ENCODE measurements at regions not wholly inside any gene's neighbourhood (a gene's known extent, or its start where the extent isn't known, plus 50 kb on each side); places are given as distances from the start of the nearest gene placed in this dataset.

DNA sequence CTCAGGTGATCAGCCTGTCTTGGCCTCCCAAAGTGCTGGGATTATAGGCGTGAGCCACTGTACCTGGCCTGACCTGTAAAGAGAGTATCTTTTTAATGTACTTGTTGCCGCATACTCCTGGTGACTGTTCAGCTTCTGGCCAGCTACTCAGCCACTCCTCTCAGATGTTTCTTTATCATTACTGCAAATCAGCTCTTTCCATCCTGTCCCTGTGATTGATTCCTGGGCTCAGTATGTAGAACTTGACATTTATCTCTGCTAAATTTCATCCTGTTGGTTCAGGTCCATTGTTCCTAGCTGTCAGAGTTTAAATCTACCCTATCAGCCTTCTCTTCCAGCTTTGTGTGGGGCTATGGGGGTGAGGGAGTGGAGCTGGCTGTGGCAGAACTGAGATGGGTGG, 211.5 kb upstream of the ASIC2 start:
- Histone ChIP-seq H3K27me3 (ENCODE audit: control insufficient read depth, insufficient read depth, low read length) (no peaks in the 10 kb centered on the region), H3K4me3 (ENCODE audit: low read depth, low read length) (no peak overlapping the region), H3K9me3 (ENCODE audit: control insufficient read depth, insufficient read depth, low read length) (0 out of 2 replicates have a peak, but pooled peaks cover 3% of the 10 kb centered on the region), H3K27ac (ENCODE audit: low read depth, low read length) (no peak overlapping the region)
- POLR2A ChIA-PET = no interaction called here
- DNase-seq (ENCODE audit: low read depth, low spot score) = no peak
- CTCF ChIA-PET = no interaction called here
- no peak for TF ChIP-seq CTCF (IDR thresholded peaks at IDR 0.05; ENCODE audit: low read depth, low read length)

- Histone ChIP-seq H3K27me3 (ENCODE audit: control insufficient read depth, insufficient read depth, low read length) (no peaks in the 10 kb centered on the region), H3K27ac (ENCODE audit: low read depth, low read length) (no peak overlapping the region), H3K9me3 (ENCODE audit: control insufficient read depth, insufficient read depth, low read length) (peaks cover 3% of the 10 kb centered on the region; the same call in 1 of the 2 replicates), H3K4me3 (ENCODE audit: low read depth, low read length) (no peak overlapping the region)
- CTCF ChIA-PET = no interaction called here
- no peak for DNase-seq (ENCODE audit: low read depth, low spot score)
- POLR2A ChIA-PET = no interaction called here
- TF ChIP-seq CTCF (IDR thresholded peaks at IDR 0.05; ENCODE audit: low read depth, low read length) = no peak
Measured at GRCh38 chr17:33506889-33507650, 214.0 kb upstream of the ASIC2 start.

DNA sequence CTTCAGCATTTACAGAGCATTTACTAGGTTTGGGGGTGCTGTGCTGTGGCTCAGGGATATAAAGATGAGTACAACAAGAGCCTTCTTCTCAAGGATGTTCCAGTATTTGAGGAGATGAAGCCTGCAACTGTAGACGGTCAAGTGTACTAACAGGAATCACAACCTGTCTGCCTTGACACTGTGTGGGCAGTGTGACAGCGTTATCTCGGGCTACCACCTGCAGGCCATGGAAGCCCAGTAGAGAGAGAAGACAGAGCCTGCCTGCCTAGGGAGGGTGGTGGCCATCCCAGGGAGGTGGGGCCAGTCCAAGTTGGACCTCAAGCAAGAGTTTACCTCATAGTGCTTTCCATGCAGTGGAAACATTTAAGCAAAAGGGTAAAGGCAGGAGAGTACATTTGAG, 215.1 kb upstream of the ASIC2 start:
- POLR2A ChIA-PET = no interaction called here
- H3K4me3 ChIP-seq (ENCODE audit: low read depth, low read length) = no peak overlapping the region
- no peaks in the 10 kb centered on the region for H3K27me3 ChIP-seq (ENCODE audit: control insufficient read depth, insufficient read depth, low read length)
- no peak for TF ChIP-seq CTCF (IDR thresholded peaks at IDR 0.05; ENCODE audit: low read depth, low read length)
- DNase-seq (ENCODE audit: low read depth, low spot score) = no peak
- H3K27ac ChIP-seq (ENCODE audit: low read depth, low read length) = no peak overlapping the region
- CTCF ChIA-PET = no interaction called here
- peaks cover 3% of the 10 kb centered on the region; the same call in 1 of the 2 replicates for H3K9me3 ChIP-seq (ENCODE audit: control insufficient read depth, insufficient read depth, low read length)

- H3K9me3 ChIP-seq (ENCODE audit: control insufficient read depth, insufficient read depth, low read length) = peaks cover 3% of the 10 kb centered on the region; the same call in 1 of the 2 replicates
- TF ChIP-seq CTCF (IDR thresholded peaks at IDR 0.05; ENCODE audit: low read depth, low read length) = no peak
- ChIA-PET CTCF (no interaction called here), POLR2A (no interaction called here)
- no peak overlapping the region for H3K27ac ChIP-seq (ENCODE audit: low read depth, low read length)
- no peaks in the 10 kb centered on the region for H3K27me3 ChIP-seq (ENCODE audit: control insufficient read depth, insufficient read depth, low read length)
- DNase-seq (ENCODE audit: low read depth, low spot score) = no peak
- H3K4me3 ChIP-seq (ENCODE audit: low read depth, low read length) = no peak overlapping the region
Measured at GRCh38 chr17:33509331-33509730, 216.2 kb upstream of the ASIC2 start.

GRCh38 chr17:33511670-33512069, 218.6 kb upstream of the ASIC2 start:
- no peak for TF ChIP-seq CTCF (IDR thresholded peaks at IDR 0.05; ENCODE audit: low read depth, low read length)
- Histone ChIP-seq H3K27me3 (ENCODE audit: control insufficient read depth, insufficient read depth, low read length) (no peaks in the 10 kb centered on the region), H3K27ac (ENCODE audit: low read depth, low read length) (no peak overlapping the region), H3K4me3 (ENCODE audit: low read depth, low read length) (no peak overlapping the region), H3K9me3 (ENCODE audit: control insufficient read depth, insufficient read depth, low read length) (peaks cover 3% of the 10 kb centered on the region; the same call in 1 of the 2 replicates)
- DNase-seq (ENCODE audit: low read depth, low spot score) = no peak
- CTCF ChIA-PET = no interaction called here
- POLR2A ChIA-PET = no interaction called here

Measured in AG04450 (cell line).